Stimulated activated CD8-positive, alpha-beta memory T cell treated with anti-CD3 and anti-CD28 coated beads, Interleukin-12 subunit alpha, Interleukin-12 subunit beta, amount 100 ng/mL, for 24 hours (primary cell): ENCODE measurements at regions not wholly inside any gene's neighbourhood (a gene's known extent, or its start where the extent isn't known, plus 50 kb on each side); places are given as distances from the start of the nearest gene placed in this dataset.

Experiments used
- DNase-seq: peaks from one replicate; pipeline ENCODE4 v3.0.0-alpha.2; 2020; ENCODE audit errors: extremely low read depth

- DNase-seq = no peak
Observed at GRCh38 chr18:22113144-22113844, 56.1 kb upstream of the GATA6 start.

GRCh38 chr18:22114526-22115321, 54.7 kb upstream of the GATA6 start:
- no peak for DNase-seq

GRCh38 chr18:22115573-22115972, 53.8 kb upstream of the GATA6 start:
- no peak for DNase-seq
